K562 (cell line): ENCODE measurements at regions not wholly inside any gene's neighbourhood (a gene's known extent, or its start where the extent isn't known, plus 50 kb on each side); places are given as distances from the start of the nearest gene placed in this dataset.

Experiments used
- ATAC-seq: fragments of 200-7000 bp; cut with Tn5 transposase; 3 replicates; pipeline ENCODE4 v1.9.1; 2020; ENCODE audit warnings: moderate library complexity
- BruUV-seq: library from RNA; stranded (reverse); fragments of 400-500 nt; replicated peaks from 2 replicates; lab custom pipeline; 2021; lab: Mats Ljungman, UMichigan
- CTCF ChIA-PET: fragments of 300-600 bp; formaldehyde crosslinking; extraction: SDS; loops from one replicate; lab custom pipeline; 2021; ENCODE audit warnings: low intra/inter-chr PET ratio; lab: Yijun Ruan, JAX
- POLR2A ChIA-PET: fragments of 300-600, 350-650 bp; sonication (Branson Sonifier 250); formaldehyde crosslinking; extraction: SDS; loops from one replicate; lab custom pipeline; 2021; ENCODE audit warnings: antibody characterized with exemption, inconsistent platforms; lab: Yijun Ruan, JAX
- DNase-seq, 4 experiments: peaks; one replicate each; pipeline versions ENCODE4 v3.0.0 to v3.0.0-alpha.2; 2011 to 2018; ENCODE audit warnings: low spot score in 3 of 4, mixed read lengths in 3 of 4; ENCODE audit errors: extremely low read depth in 1 of 4
- FAIRE-seq: peaks from 2 replicates; lab custom pipeline; 2011; peaks lifted over from hg19 to GRCh38; lab: Jason Lieb, UNC
- H2AFZ ChIP-seq: 2 replicates; pipeline ENCODE4 v1.6.0; 2011; ENCODE audit warnings: low read depth, low read length, control low read depth, inconsistent platforms
- H3K27ac ChIP-seq: fragments of 200-600 bp; 3 replicates; pipeline ENCODE4 v1.8.0; 2011; ENCODE audit warnings: low read depth, mild to moderate bottlenecking, control low read depth, inconsistent platforms, low read length, moderate library complexity, mixed read lengths; ENCODE audit errors: extremely low read depth
- H3K27me3 ChIP-seq, 2 experiments: fragments of 300-600 bp in 1 of 2; 2 replicates in 1 of 2; 3 replicates in 1 of 2; pipeline versions ENCODE4 v1.6.0 to v1.8.0; 2011; ENCODE audit warnings: inconsistent platforms in 2 of 2, low read length in 2 of 2, mild to moderate bottlenecking in 1 of 2, mixed read lengths in 1 of 2, moderate library complexity in 1 of 2; ENCODE audit not compliant: control insufficient read depth in 2 of 2, insufficient read depth in 2 of 2
- H3K36me3 ChIP-seq: fragments of 300-600 bp; 3 replicates; pipeline ENCODE4 v1.8.0; 2011; ENCODE audit warnings: mild to moderate bottlenecking, low read length, inconsistent platforms; ENCODE audit not compliant: control insufficient read depth, insufficient read depth
- H3K4me1 ChIP-seq, 2 experiments: fragments of 200-600 bp in 1 of 2; replicated peaks in 1 of 2; 2 replicates in 1 of 2; 3 replicates in 1 of 2; pipeline versions ENCODE4 v1.5.1 to v1.8.0; 2011; ENCODE audit warnings: inconsistent platforms in 2 of 2, low read length in 2 of 2, mild to moderate bottlenecking in 1 of 2, mixed read lengths in 1 of 2, moderate library complexity in 1 of 2; ENCODE audit not compliant: control insufficient read depth in 2 of 2, insufficient read depth in 2 of 2
- H3K4me2 ChIP-seq: 2 replicates; pipeline ENCODE4 v1.6.1; 2011; ENCODE audit warnings: low read length, control low read depth, inconsistent platforms, mixed read lengths; ENCODE audit not compliant: insufficient read depth
- H3K4me3 ChIP-seq: fragments of 200-600 bp; sonication (generic), shearing (Covaris generic); 2 replicates; pipeline ENCODE4 v1.5.1; 2016; ENCODE audit warnings: control low read depth, inconsistent platforms
- H3K79me2 ChIP-seq: fragments of 200-600 bp; 3 replicates; pipeline ENCODE4 v1.8.0; 2011; ENCODE audit warnings: low read length, inconsistent platforms; ENCODE audit not compliant: control insufficient read depth, insufficient read depth
- H3K9ac ChIP-seq, 2 experiments: 2 replicates each; pipeline versions ENCODE4 v1.6.0 to v1.6.1; 2011; ENCODE audit warnings: low read depth in 2 of 2, low read length in 2 of 2, control low read depth in 1 of 2, inconsistent platforms in 1 of 2, mild to moderate bottlenecking in 1 of 2, mixed read lengths in 1 of 2; ENCODE audit not compliant: insufficient read depth in 1 of 2
- H3K9me1 ChIP-seq: one replicate; pipeline ENCODE4 v1.6.0; 2011; ENCODE audit warnings: inconsistent platforms, mild to moderate bottlenecking, low read length, moderate library complexity; ENCODE audit not compliant: control insufficient read depth, insufficient read depth
- H3K9me3 ChIP-seq: replicated peaks from 2 replicates; pipeline ENCODE4 v1.5.1; 2011; ENCODE audit warnings: low read depth, low read length, inconsistent platforms; ENCODE audit not compliant: control insufficient read depth, insufficient read depth
- H4K20me1 ChIP-seq: replicated peaks from 2 replicates; pipeline ENCODE4 v1.6.1; 2011; ENCODE audit warnings: low read length, inconsistent platforms, mixed read lengths; ENCODE audit not compliant: control insufficient read depth, insufficient read depth
- ELF4 ChIP-seq: fragments of 450-650 bp; formaldehyde crosslinking; IDR thresholded peaks from 2 replicates; pipeline ENCODE4 v1.4.0; 2022; ENCODE audit warnings: missing genetic modification characterization
- WGBS: fragments of 100-300 bp; shearing (Covaris generic); methylation state at CpG from one replicate; pipeline ENCODE4 v1.1.6; 2016; ENCODE audit warnings: low coverage, mixed read lengths; ENCODE audit not compliant: insufficient coverage; ENCODE audit errors: missing lambda C conversion rate; 5-methylcytosine and 5-hydroxymethylcytosine counted together
- in situ Hi-C: fragments of 300-500 bp; cut with MboI; formaldehyde crosslinking; loops from 4 replicates; pipeline ENCODE4 v1.15.0; 2018; ENCODE audit warnings: inconsistent platforms, mixed read lengths
- intact Hi-C: fragments of 100-400 bp; cut with micrococcal nuclease; formaldehyde crosslinking; loops from 2 replicates; pipeline ENCODE4 v1.14.2; 2022
- TF ChIP-seq, protein P1 (sequence below): fragments of 250-450 bp; sonication (Bioruptor Pico); IDR thresholded peaks from 2 replicates; pipeline ENCODE4 v1.8.0; 2022; ENCODE audit warnings: moderate library complexity, mild to moderate bottlenecking, inconsistent platforms
- TF ChIP-seq, protein P2 (sequence below): fragments of 450-650 bp; formaldehyde crosslinking; conservative IDR thresholded peaks from 2 replicates; pipeline ENCODE4 v1.4.0; 2022; ENCODE audit warnings: mild to moderate bottlenecking, missing genetic modification characterization
- TF ChIP-seq, protein P3 (sequence below), 2 experiments: fragments of 450-650 bp in 1 of 2; IDR thresholded peaks; 2 replicates each; pipeline ENCODE4 v1.6.1; 2011 to 2017; ENCODE audit warnings: low read depth in 2 of 2, antibody characterized with exemption in 1 of 2, borderline replicate concordance in 1 of 2, low read length in 1 of 2, mild to moderate bottlenecking in 1 of 2, mixed read lengths in 1 of 2; ENCODE audit not compliant: control insufficient read depth in 1 of 2
- TF ChIP-seq, protein P4 (sequence below): fragments of 450-650 bp; formaldehyde crosslinking; IDR thresholded peaks from 2 replicates; pipeline ENCODE4 v1.4.0; 2022; ENCODE audit warnings: missing genetic modification characterization

DNA sequence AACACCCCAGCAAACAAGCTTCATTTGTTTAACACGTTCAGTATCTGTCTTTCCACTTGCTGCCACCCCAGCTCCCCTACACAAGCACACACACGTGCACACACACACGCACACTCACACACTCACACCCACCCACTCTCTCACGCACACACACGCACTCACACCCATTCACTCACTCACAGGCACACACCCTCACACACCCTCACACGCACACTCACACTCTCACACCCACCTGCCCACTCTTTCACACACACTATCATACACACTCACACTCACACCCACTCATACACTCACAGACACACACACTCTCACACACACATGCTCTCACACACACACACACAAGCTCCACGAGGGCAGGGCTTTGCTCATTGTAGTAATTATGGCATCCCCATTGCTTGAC is 378.8 kb upstream of the SULF2 start:
- H3K4me1 ChIP-seq = no peaks in the 10 kb centered on the region
- ATAC-seq = no peak

More for the DNA sequence above, 378.8 kb upstream of the SULF2 start:
- ChIA-PET CTCF (no interaction called here), POLR2A (no interaction called here)
- H3K9me1 ChIP-seq = no peaks in the 10 kb centered on the region
- FAIRE-seq (no peak), DNase-seq (no peak)
- no peak overlapping the region for H3K27ac ChIP-seq
- no peaks in the 10 kb centered on the region; the same call in none of the 2 replicates for H4K20me1 ChIP-seq
- H3K79me2 ChIP-seq = no peaks in the 10 kb centered on the region
- no peaks in the 10 kb centered on the region for H3K9me3 ChIP-seq
- in situ Hi-C loops (no loop called here), intact Hi-C loops (no loop called here)
- no peak overlapping the region for H2AFZ ChIP-seq
- no peak overlapping the region for H3K9ac ChIP-seq
- no TSS peak for BruUV-seq
- TF ChIP-seq, protein P1, sequence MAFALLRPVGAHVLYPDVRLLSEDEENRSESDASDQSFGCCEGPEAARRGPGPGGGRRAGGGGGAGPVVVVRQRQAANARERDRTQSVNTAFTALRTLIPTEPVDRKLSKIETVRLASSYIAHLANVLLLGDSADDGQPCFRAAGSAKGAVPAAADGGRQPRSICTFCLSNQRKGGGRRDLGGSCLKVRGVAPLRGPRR (CRISPR knock-in tag) = no peak
- TF ChIP-seq, protein P2, sequence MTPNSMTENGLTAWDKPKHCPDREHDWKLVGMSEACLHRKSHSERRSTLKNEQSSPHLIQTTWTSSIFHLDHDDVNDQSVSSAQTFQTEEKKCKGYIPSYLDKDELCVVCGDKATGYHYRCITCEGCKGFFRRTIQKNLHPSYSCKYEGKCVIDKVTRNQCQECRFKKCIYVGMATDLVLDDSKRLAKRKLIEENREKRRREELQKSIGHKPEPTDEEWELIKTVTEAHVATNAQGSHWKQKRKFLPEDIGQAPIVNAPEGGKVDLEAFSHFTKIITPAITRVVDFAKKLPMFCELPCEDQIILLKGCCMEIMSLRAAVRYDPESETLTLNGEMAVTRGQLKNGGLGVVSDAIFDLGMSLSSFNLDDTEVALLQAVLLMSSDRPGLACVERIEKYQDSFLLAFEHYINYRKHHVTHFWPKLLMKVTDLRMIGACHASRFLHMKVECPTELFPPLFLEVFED (CRISPR knock-in tag) = peak; percentile 83; the same call in 1 of the 2 replicates
- TF ChIP-seq, protein P3, sequence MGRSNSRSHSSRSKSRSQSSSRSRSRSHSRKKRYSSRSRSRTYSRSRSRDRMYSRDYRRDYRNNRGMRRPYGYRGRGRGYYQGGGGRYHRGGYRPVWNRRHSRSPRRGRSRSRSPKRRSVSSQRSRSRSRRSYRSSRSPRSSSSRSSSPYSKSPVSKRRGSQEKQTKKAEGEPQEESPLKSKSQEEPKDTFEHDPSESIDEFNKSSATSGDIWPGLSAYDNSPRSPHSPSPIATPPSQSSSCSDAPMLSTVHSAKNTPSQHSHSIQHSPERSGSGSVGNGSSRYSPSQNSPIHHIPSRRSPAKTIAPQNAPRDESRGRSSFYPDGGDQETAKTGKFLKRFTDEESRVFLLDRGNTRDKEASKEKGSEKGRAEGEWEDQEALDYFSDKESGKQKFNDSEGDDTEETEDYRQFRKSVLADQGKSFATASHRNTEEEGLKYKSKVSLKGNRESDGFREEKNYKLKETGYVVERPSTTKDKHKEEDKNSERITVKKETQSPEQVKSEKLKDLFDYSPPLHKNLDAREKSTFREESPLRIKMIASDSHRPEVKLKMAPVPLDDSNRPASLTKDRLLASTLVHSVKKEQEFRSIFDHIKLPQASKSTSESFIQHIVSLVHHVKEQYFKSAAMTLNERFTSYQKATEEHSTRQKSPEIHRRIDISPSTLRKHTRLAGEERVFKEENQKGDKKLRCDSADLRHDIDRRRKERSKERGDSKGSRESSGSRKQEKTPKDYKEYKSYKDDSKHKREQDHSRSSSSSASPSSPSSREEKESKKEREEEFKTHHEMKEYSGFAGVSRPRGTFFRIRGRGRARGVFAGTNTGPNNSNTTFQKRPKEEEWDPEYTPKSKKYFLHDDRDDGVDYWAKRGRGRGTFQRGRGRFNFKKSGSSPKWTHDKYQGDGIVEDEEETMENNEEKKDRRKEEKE (IDR thresholded peaks at IDR 0.05; ENCODE audit: borderline replicate concordance in 1 of 2, control insufficient read depth in 1 of 2, low read depth in 2 of 2, low read length in 1 of 2) = 0 out of 4 replicates have a peak, but pooled peaks of 1 of the 2 experiments have one; percentile 26
- TF ChIP-seq, protein P4, sequence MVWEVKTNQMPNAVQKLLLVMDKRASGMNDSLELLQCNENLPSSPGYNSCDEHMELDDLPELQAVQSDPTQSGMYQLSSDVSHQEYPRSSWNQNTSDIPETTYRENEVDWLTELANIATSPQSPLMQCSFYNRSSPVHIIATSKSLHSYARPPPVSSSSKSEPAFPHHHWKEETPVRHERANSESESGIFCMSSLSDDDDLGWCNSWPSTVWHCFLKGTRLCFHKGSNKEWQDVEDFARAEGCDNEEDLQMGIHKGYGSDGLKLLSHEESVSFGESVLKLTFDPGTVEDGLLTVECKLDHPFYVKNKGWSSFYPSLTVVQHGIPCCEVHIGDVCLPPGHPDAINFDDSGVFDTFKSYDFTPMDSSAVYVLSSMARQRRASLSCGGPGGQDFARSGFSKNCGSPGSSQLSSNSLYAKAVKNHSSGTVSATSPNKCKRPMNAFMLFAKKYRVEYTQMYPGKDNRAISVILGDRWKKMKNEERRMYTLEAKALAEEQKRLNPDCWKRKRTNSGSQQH (CRISPR knock-in tag) = peak; percentile 25; the same call in 1 of the 2 replicates
- TF ChIP-seq ELF4 = peak; percentile 66; the same call in 1 of the 2 replicates
- 0% methylated on average over 5 of the region's 7 CpGs for WGBS
- no peaks in the 10 kb centered on the region for H3K36me3 ChIP-seq
- no peak overlapping the region for H3K4me2 ChIP-seq
- no peak overlapping the region for H3K4me3 ChIP-seq
- peaks cover 7 to 45% of the 10 kb centered on the region in 2 experiments; a peak in 3 of 5 replicates for H3K27me3 ChIP-seq
